ENCODE measurements at regions not wholly inside any gene's neighbourhood (a gene's known extent, or its start where the extent isn't known, plus 50 kb on each side); places are given as distances from the start of the nearest gene placed in this dataset.

DNA sequence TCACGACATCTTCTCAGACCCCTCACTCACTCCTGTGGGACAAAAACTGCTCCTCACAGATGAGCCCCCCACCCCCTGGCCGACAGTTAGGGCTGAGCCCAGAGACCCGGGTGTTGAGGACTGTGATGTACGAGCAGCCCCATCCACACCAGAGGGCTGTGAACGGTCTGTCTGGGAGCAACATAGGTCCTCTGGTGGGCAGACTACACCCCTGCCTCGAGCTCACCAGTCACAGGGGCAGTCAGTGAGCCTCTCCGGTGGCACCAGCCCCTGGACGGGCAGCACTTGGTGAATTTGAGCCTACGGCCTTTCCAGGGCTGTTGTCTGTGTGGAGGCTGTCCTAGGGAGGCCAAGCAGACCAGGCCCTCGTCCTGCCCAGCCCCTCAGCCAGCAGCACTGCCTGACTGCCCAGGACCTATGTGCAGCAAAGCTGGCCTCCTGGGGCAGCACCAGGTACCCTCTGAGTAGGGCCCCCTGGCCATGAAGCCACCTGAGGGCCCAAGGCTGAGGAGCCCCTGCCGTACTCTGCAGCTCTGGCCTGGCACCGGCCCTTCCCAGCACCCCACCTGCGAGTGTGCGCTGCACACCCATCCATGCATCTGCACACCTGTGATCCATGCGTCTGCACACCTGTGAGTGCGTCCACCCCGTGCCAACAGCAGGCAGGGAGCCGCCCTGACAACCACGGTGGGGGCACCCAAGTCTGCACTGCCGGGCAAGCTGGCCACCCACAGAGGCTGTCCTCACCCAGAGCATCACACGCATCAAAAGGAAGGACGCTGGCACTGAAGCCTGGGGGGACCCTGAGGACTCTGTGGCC lies 111.6 kb upstream of the NKX1-1 start:
- TF ChIP-seq POLR2AphosphoS5 (IDR thresholded peaks at IDR 0.05) = no peak
- TF ChIP-seq, protein P1, sequence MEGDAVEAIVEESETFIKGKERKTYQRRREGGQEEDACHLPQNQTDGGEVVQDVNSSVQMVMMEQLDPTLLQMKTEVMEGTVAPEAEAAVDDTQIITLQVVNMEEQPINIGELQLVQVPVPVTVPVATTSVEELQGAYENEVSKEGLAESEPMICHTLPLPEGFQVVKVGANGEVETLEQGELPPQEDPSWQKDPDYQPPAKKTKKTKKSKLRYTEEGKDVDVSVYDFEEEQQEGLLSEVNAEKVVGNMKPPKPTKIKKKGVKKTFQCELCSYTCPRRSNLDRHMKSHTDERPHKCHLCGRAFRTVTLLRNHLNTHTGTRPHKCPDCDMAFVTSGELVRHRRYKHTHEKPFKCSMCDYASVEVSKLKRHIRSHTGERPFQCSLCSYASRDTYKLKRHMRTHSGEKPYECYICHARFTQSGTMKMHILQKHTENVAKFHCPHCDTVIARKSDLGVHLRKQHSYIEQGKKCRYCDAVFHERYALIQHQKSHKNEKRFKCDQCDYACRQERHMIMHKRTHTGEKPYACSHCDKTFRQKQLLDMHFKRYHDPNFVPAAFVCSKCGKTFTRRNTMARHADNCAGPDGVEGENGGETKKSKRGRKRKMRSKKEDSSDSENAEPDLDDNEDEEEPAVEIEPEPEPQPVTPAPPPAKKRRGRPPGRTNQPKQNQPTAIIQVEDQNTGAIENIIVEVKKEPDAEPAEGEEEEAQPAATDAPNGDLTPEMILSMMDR (IDR thresholded peaks at IDR 0.05) = no peak
- no peak for TF ChIP-seq POLR2A (IDR thresholded peaks at IDR 0.05)

All from transverse colon (tissue), 4 donors.